ENCODE measurements at regions not wholly inside any gene's neighbourhood (a gene's known extent, or its start where the extent isn't known, plus 50 kb on each side); places are given as distances from the start of the nearest gene placed in this dataset.
"Not testable (repeated sequence)": the region's sequence is repeated elsewhere in the genome, so short reads cannot be mapped to it uniquely, and the experiment has no call there.

DNA sequence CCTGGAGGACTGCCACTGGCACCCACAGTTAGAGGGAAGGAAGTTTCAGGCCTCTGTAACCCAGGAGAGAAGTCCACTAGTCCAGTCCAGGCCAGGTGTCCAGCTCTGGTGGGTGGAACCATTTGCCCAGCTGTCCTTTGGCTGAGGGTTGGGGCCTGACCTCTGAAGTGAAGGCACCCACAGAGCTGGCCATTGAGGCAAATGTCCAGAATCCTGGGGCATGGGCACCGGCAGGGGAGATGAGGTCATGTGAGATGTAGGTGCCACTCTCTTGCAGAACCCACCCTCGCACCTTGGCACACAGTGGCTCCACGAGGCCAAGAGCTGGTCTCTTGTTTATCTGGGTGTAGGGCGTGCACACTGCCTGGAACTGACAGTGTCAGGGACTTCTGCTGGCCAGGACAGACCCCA, 162.8 kb downstream of the SMAD6 start:
- DNase-seq (ENCODE audit: low read depth): no peak

GRCh38 chr15:66865622-66866611, 163.9 kb downstream of the SMAD6 start:
- DNase-seq (ENCODE audit: low read depth): no peak

DNA sequence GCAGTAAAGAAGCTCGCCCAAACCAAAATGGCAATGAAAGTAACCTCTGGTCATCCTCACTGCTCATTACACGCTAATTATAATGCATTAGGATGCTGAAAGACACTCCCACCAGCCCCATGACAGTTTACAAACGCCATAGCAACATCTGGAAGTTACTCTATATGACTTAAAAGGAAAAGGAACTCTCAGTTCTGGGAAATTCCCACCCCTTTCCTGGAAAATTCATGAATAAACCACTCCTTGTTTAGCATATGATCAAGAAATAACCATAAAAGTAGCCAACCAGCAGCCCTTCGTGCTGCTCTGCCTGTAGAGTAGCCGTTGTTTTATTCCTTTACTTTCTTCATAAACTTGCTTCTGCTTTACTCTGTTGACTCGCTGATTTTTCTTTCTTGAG, 164.6 kb downstream of the SMAD6 start:
- no peak for DNase-seq (ENCODE audit: low read depth)

- DNase-seq (ENCODE audit: low read depth): no peak
Measured at GRCh38 chr15:66868918-66869317, 166.9 kb downstream of the SMAD6 start.

GRCh38 chr15:66870880-66871388, 168.9 kb downstream of the SMAD6 start:
- no peak for DNase-seq (ENCODE audit: low read depth)

DNA sequence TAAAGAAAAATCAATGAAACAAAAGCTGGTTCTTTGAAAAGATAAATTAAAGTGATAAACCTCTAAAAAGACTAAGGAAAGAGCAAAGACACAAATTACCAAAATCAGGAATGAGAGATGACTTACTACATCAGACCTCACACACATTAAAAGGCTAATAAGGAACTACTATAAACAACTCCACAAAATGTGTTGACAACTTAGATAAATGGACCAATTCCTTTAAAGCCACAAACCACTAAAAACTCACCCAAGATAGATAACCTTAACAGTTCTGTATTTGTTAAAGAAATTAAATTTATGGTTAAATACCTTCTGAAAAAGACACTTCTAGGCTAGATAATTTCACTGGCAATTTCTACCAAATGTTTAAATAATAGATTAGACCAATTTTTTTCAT, 170.4 kb downstream of the SMAD6 start:
- DNase-seq (ENCODE audit: low read depth): no peak

DNA sequence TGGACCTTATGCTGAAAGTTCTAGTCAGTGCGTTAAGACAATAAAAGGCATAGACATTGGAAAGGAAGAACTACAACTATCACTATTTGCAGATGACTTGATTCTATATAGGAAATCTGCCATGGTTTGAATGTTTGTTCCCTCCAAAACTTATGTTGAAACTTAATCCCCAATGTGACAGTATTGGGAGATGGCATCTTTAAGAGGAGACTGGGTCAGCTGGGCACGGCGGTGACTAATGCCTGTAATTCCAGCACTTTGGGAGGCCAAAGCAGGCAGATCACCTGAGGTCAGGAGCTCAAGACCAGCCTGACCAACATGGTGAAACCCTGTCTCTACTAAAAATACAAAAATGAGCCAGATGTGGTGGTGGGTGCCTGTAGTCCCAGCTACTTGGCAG, 171.3 kb downstream of the SMAD6 start:
- not testable (repeated sequence) for DNase-seq (ENCODE audit: low read depth)

DNA sequence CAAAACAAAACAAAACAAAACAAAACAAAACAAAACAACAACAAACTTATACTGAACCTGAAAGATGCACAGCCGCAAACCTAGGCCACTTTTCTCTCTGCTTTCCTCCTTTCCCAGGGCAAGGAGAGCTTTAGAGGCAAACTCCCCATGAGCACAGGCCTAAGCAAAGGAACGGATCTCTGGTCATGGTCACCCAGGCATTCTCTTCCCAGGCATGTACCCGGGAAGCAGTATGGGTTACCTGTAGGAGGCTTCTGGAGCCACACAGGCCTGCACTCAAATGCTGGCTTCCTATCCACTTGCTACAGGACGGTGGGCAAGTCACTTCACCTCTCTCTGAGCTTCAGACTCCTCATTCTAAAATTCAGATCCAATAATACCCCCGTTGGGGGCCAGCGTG, 171.8 kb downstream of the SMAD6 start:
- no peak for DNase-seq (ENCODE audit: low read depth)

- DNase-seq (ENCODE audit: low read depth): no peak
Measured at GRCh38 chr15:66875588-66876420, 173.8 kb downstream of the SMAD6 start.

DNA sequence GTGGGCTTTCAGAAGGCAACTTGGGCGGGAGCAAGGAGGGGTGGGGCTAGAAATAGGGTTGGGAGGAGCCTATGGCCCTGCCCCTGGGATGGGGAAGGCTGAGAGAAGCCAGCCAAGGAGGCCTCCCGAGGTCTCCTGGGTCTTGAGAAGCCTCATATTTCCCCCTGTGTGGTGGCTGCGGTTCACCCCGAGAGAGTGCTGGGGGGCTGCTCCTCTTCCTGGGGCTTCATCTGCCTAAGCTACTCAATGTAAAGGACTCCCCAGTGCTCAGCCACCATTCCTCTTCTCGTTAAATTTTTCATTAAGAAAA, 174.3 kb downstream of the SMAD6 start:
- no peak for DNase-seq (ENCODE audit: low read depth)

- DNase-seq (ENCODE audit: low read depth): no peak
Measured at GRCh38 chr15:66876731-66877476, 174.9 kb downstream of the SMAD6 start.

DNA sequence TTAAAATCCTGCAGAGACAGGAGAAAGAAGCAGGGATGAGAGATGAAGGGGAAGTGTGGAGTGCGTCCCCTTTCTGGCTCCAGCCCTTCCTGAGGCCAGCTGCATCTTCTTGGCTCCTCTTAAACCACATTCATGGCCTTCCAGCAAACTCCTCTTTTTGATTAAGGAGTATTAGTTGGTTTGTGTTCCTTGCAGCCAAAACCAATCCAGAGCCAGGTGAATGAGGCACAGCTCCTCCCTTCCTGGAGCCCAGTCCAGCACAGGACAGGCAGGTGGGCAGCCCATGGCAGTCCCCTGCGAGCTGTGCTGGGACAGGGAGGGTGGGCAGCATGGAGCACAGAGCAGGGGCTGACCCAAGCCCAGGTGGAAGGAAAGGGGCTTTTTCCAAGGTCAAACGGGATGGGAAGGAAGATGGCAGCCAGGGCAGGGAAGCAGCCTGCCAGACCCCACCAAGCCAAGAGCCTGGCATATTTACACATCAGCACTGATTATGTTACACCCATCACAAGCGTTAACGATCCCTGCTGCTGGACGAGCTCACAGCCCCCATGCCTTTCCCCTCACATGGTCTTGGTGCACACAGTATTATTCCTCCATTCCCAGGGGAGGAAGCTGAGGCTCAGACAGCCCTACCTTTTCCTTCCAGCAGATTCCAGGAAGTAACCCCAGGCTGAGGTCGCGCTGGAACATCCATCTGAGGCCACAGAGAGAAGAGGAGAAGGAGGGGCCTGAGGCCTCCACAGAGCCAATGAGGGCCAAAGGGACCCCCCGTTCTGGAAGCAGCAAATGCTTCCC, 175.6 kb downstream of the SMAD6 start:
- DNase-seq (ENCODE audit: low read depth): no peak

- no peak for DNase-seq (ENCODE audit: low read depth)
Measured at GRCh38 chr15:66878761-66879160, 176.7 kb downstream of the SMAD6 start.

DNA sequence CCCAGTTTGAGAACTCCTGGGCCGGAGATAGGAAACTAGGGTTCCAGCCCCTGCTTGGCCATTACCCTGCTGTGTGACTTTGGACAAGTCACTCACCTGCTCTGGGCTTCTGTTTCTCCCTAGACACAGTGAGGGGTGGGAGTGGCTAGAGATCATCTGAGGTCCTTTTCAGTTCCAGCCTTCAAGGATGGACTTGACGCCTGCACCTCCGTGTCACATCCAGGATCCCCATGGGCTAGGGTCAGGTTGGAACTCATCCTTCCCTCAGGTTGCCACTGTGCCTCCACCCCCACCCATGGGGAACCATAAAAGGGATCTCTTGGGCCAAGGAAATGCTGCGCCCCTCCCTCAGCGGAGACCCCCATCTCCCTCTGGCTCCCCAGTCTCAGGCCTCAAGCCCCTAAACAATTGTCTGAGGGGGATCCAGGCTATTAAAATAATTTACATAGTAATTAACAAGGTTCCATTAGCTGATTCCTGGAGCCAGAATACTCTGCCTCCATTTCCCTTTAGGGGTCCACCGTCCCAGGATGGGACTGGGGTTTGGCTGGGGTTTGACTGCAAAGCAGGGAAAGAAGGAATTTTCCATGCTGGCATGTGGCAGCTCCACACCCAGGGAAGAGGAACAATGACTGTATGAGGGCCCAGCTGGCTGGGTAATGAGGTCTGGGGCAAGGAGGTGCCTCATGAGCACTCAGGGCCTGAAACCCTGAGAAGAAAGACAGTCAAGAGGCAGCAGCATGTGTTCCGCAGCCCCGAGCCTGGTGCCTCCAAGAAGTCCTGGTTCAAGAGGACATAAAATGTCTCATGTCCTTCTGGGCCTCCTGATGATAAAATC, 177.7 kb downstream of the SMAD6 start:
- DNase-seq (ENCODE audit: low read depth): no peak

- no peak for DNase-seq (ENCODE audit: low read depth)
Measured at GRCh38 chr15:66880380-66881155, 178.5 kb downstream of the SMAD6 start.

DNA sequence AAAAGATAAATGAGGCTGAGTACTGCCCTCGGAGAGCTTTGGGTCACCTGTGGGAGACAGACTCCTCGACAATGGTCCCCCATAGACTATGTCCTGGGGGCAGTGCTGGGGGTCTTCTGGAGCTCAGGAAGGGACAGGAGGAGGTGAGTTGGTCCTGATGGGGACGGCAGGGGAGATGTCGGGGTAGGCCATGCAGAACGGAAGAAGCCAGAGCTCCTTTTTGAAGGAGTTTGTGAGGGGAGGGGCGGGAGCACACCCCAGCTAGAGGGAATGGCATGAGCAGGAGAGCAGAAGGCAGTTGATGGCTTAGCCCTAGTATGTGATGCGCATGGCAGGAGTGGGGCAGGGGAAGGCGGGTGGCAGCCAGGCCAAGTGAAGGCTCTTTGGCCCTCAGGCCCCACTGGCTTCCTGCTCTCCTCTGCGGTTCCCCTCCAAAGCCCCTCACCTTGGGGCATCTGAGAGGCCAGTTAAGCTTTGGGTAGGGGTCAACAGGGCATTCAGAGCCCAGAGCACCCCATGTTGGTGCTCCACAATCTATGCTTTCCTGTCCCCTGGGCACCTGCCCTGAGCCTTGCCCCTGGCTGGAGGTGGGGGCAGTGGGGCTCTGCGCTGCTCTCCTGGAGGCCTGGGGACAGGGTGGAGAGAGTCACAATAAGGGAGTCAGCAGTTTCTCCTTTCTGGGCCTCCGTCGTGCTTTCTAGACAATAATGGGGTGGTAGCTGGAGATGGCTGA, 179.3 kb downstream of the SMAD6 start:
- no peak for DNase-seq (ENCODE audit: low read depth)

- no peak for DNase-seq (ENCODE audit: low read depth)
Measured at GRCh38 chr15:66882251-66883020, 180.4 kb downstream of the SMAD6 start.

GRCh38 chr15:66883284-66883911, 181.4 kb downstream of the SMAD6 start:
- no peak for DNase-seq (ENCODE audit: low read depth)
